ENCODE measurements at regions not wholly inside any gene's neighbourhood (a gene's known extent, or its start where the extent isn't known, plus 50 kb on each side); places are given as distances from the start of the nearest gene placed in this dataset.

GRCh38 chr13:30072818-30073186 lies 222.4 kb upstream of the UBL3 start:
- intact Hi-C loops (cut with DNase I, micrococcal nuclease): no loop called here
- no peak overlapping the region for H3K4me3 Mint-ChIP-seq
- Histone ChIP-seq H3K27ac (ENCODE audit: low read depth in 1 of 2, low read length in 2 of 2) (no peak overlapping the region), H3K4me1 (ENCODE audit: insufficient read depth, low read length) (no peaks in the 10 kb centered on the region), H3K9me3 (ENCODE audit: control insufficient read depth in 1 of 2, insufficient read depth in 1 of 2, low read length in 2 of 2) (no peaks in the 10 kb centered on the region), H3K4me3 (ENCODE audit: low read length) (no peak overlapping the region), H3K27me3 (ENCODE audit: control insufficient read depth in 1 of 2, insufficient read depth in 2 of 2, low read length in 2 of 2) (no peaks in the 10 kb centered on the region), H3K36me3 (ENCODE audit: insufficient read depth, low read length) (no peaks in the 10 kb centered on the region)
- H3K4me1 Mint-ChIP-seq (ENCODE audit: low read depth): no peaks in the 10 kb centered on the region
- no peak for ATAC-seq (ENCODE audit: poor library complexity)
- H3K9me3 Mint-ChIP-seq: no peaks in the 10 kb centered on the region
- ChIA-PET CTCF (no interaction called here), POLR2A (no interaction called here)
- TF ChIP-seq CTCF (IDR thresholded peaks at IDR 0.05): no peak
- no peak overlapping the region for H3K27ac Mint-ChIP-seq
- H3K36me3 Mint-ChIP-seq (ENCODE audit: low read depth): no peaks in the 10 kb centered on the region
- DNase-seq: no peak
- no peaks in the 10 kb centered on the region for H3K27me3 Mint-ChIP-seq

GRCh38 chr13:30071969-30072817 lies 221.8 kb upstream of the UBL3 start:
- POLR2A ChIA-PET: no interaction called here
- Mint-ChIP-seq H3K9me3 (no peaks in the 10 kb centered on the region), H3K4me1 (ENCODE audit: low read depth) (no peaks in the 10 kb centered on the region), H3K4me3 (no peak overlapping the region), H3K27ac (no peak overlapping the region), H3K27me3 (no peaks in the 10 kb centered on the region), H3K36me3 (ENCODE audit: low read depth) (no peaks in the 10 kb centered on the region)
- intact Hi-C loops (cut with DNase I, micrococcal nuclease): no loop called here
- ATAC-seq (ENCODE audit: poor library complexity): no peak
- DNase-seq: no peak
- CTCF ChIA-PET: no interaction called here
- no peak for TF ChIP-seq CTCF (IDR thresholded peaks at IDR 0.05)
- H3K27ac ChIP-seq (ENCODE audit: low read depth in 1 of 2, low read length in 2 of 2): no peak overlapping the region
- no peaks in the 10 kb centered on the region for H3K27me3 ChIP-seq (ENCODE audit: control insufficient read depth in 1 of 2, insufficient read depth in 2 of 2, low read length in 2 of 2)
- no peaks in the 10 kb centered on the region for H3K9me3 ChIP-seq (ENCODE audit: control insufficient read depth in 1 of 2, insufficient read depth in 1 of 2, low read length in 2 of 2)
- H3K36me3 ChIP-seq (ENCODE audit: insufficient read depth, low read length): no peaks in the 10 kb centered on the region
- no peak overlapping the region for H3K4me3 ChIP-seq (ENCODE audit: low read length)
- H3K4me1 ChIP-seq (ENCODE audit: insufficient read depth, low read length): no peaks in the 10 kb centered on the region

GRCh38 chr13:30065181-30065580 lies 214.8 kb upstream of the UBL3 start:
- DNase-seq (no peak), ATAC-seq (ENCODE audit: poor library complexity) (no peak)
- TF ChIP-seq CTCF (IDR thresholded peaks at IDR 0.05): no peak
- Mint-ChIP-seq H3K9me3 (peaks cover under 1% of the 10 kb centered on the region), H3K27ac (no peak overlapping the region), H3K27me3 (no peaks in the 10 kb centered on the region), H3K36me3 (ENCODE audit: low read depth) (no peaks in the 10 kb centered on the region), H3K4me3 (no peak overlapping the region), H3K4me1 (ENCODE audit: low read depth) (no peaks in the 10 kb centered on the region)
- Histone ChIP-seq H3K4me3 (ENCODE audit: low read length) (no peak overlapping the region), H3K27me3 (ENCODE audit: control insufficient read depth in 1 of 2, insufficient read depth in 2 of 2, low read length in 2 of 2) (no peaks in the 10 kb centered on the region), H3K27ac (ENCODE audit: low read depth in 1 of 2, low read length in 2 of 2) (no peak overlapping the region), H3K9me3 (ENCODE audit: control insufficient read depth in 1 of 2, insufficient read depth in 1 of 2, low read length in 2 of 2) (no peaks in the 10 kb centered on the region), H3K4me1 (ENCODE audit: insufficient read depth, low read length) (no peaks in the 10 kb centered on the region), H3K36me3 (ENCODE audit: insufficient read depth, low read length) (no peaks in the 10 kb centered on the region)
- intact Hi-C loops (cut with DNase I, micrococcal nuclease): no loop called here
- POLR2A ChIA-PET: no interaction called here
- CTCF ChIA-PET: no interaction called here
